Heart right ventricle (tissue), 16 donors: ENCODE measurements at regions not wholly inside any gene's neighbourhood (a gene's known extent, or its start where the extent isn't known, plus 50 kb on each side); places are given as distances from the start of the nearest gene placed in this dataset.

Experiments used
- ATAC-seq, 8 donors: fragments of 200-7000 bp; cut with Tn5 transposase; one replicate each; pipeline ENCODE4 v1.9.1; 2020; ENCODE audit warnings: mild to moderate bottlenecking in 8 of 8, moderate library complexity in 8 of 8, moderate number of reproducible peaks in 1 of 8
- DNase-seq, 2 donors: peaks; one replicate each; pipeline ENCODE4 v3.0.0-alpha.2; 2020
- H3K27ac ChIP-seq, 10 donors: fragments of 200-600 bp; sonication (generic) in 2 of 10; one replicate each; pipeline versions ENCODE4 v1.5.0 to v1.8.0; 2020 to 2022; ENCODE audit warnings: mild to moderate bottlenecking in 3 of 10
- H3K27me3 ChIP-seq, 7 donors: fragments of 200-600 bp; one replicate each; pipeline ENCODE4 v1.8.0; 2021 to 2022; ENCODE audit warnings: mild to moderate bottlenecking in 2 of 7
- H3K36me3 ChIP-seq, 9 donors: fragments of 200-600 bp; sonication (generic) in 1 of 9; one replicate each; pipeline versions ENCODE4 v1.5.0 to v1.8.0; 2020 to 2022; ENCODE audit warnings: mild to moderate bottlenecking in 2 of 9
- H3K4me1 ChIP-seq, 9 donors: fragments of 200-600 bp; sonication (generic) in 1 of 9; one replicate each; pipeline versions ENCODE4 v1.5.0 to v1.8.0; 2020 to 2022; ENCODE audit warnings: mild to moderate bottlenecking in 4 of 9
- H3K4me3 ChIP-seq, 10 donors: fragments of 200-600 bp; sonication (generic) in 2 of 10; one replicate each; pipeline versions ENCODE4 v1.5.0 to v1.8.0; 2020 to 2022; ENCODE audit warnings: mild to moderate bottlenecking in 7 of 10, moderate library complexity in 2 of 10
- H3K9me3 ChIP-seq, 11 donors: fragments of 200-600 bp in 10 of 11; sonication (generic) in 2 of 11; one replicate each; pipeline versions ENCODE4 v1.5.0 to v1.8.0; 2013 to 2022; ENCODE audit warnings: mild to moderate bottlenecking in 2 of 11, control low read depth in 1 of 11, moderate library complexity in 1 of 11
- CTCF ChIP-seq, 9 donors: fragments of 200-600 bp; sonication (generic) in 2 of 9; IDR thresholded peaks; one replicate each; pipeline versions ENCODE4 v1.5.0 to v1.8.0; 2021 to 2022; ENCODE audit warnings: antibody characterized with exemption in 9 of 9, mild to moderate bottlenecking in 5 of 9, moderate library complexity in 1 of 9
- WGBS, 2 donors: extraction: QIAGEN DNeasy Blood & Tissue Kit; methylation state at CpG; one replicate each; pipeline ENCODE4 v1.1.7; 2013; ENCODE audit warnings: inconsistent platforms in 1 of 2; 5-methylcytosine and 5-hydroxymethylcytosine counted together
- intact Hi-C, 10 donors: fragments of 100-400 bp; cut with DNase I; formaldehyde crosslinking; loops; one replicate each; pipeline versions ENCODE4 v1.11.1 to v1.14.2; 2022
- donor health status: Arrhythmogenic right ventricular cardiomyopathy.
- donor health status: ischemic (EF 13 %, LVEDD 7.1; RV severe dilation, severe dysfunction).
- donor health status: healthy with polysubstance abuse.
- donor health status: DM: no; HTN: yes; CAD: no.
- donor health status: DM: no; HTN: no; CAD: no.
- donor health status: ischemic (EF 25% LVEDD 6.9; RV normal size, moderate dysfunction).
- donor health status: ischemic (EF 25% LVEDD 5.7; RV mildly dilated, moderate dysfunction).
- donor health status: healthy.
- donor health status: DM: yes; HTN: yes; CAD: no.
- donor health status: Ischemic cardiomyopathy.
- donor health status: ischemic (EF 35%, LVEDD 5.7; RV mildly dilated, moderate dysfunction).
- donor health status: nonischemic (EF 11% LVEDD 7.7; RV severe dilation, severe dysfunction).
- donor health status: DM: yes; HTN: yes; CAD: no.
- donor health status: PGD.
- donor health status: ischemic (EF 29% LVEDD 5.4; RV normal size, mild dysfunction).
- donor health status: nonischemic (EF 23%, LVEDD 6.1; RV moderate dilation, normal function).

GRCh38 chr11:69884751-69885150 is 65.5 kb upstream of the FGF3 start:
- intact Hi-C loops, result loop anchor here in 6 of 10 donors (5.0 kb wide), 3 partner anchors 177 to 197 kb away; partner anchors contain the start of gene FGF19 (in 2 of the 6)
- H3K4me3 ChIP-seq, result no peak overlapping the region
- H3K36me3 ChIP-seq, result no peaks in the 10 kb centered on the region
- TF ChIP-seq CTCF (IDR thresholded peaks at IDR 0.05), result no peak
- no peak for DNase-seq
- H3K4me1 ChIP-seq, result no peaks in the 10 kb centered on the region
- H3K27ac ChIP-seq, result no peak overlapping the region
- H3K9me3 ChIP-seq, result no peaks in the 10 kb centered on the region
- WGBS, 2 donors, result 73 to 88% methylated on average over 7 of the region's 7 CpGs
- no peak for ATAC-seq
- H3K27me3 ChIP-seq, result peaks cover 0 to 50% (median 24%) of the 10 kb centered on the region in 7 donors

GRCh38 chr11:69887330-69887729 is 68.1 kb upstream of the FGF3 start:
- ATAC-seq (no peak), DNase-seq (no peak)
- Histone ChIP-seq H3K27me3 (peaks cover 0 to 58% (median 28%) of the 10 kb centered on the region in 7 donors), H3K27ac (no peak overlapping the region), H3K9me3 (no peaks in the 10 kb centered on the region), H3K4me3 (no peak overlapping the region), H3K4me1 (peaks cover 0 to 8% (median 0%) of the 10 kb centered on the region in 9 donors), H3K36me3 (no peaks in the 10 kb centered on the region)
- no peak for TF ChIP-seq CTCF (IDR thresholded peaks at IDR 0.05)
- intact Hi-C loops, result loop anchor here in 5 of 10 donors (5.0 kb wide), 2 partner anchors 185 to 200 kb away; partner anchors contain the start of gene FGF19 (in 2 of the 5)
- WGBS, 2 donors, result 97% methylated on average over 2 of the region's 2 CpGs

- 86% methylated on average over 10 of the region's 10 CpGs for WGBS, 2 donors
- peaks cover 0 to 10% (median 0%) of the 10 kb centered on the region in 9 donors for H3K4me1 ChIP-seq
- intact Hi-C loops, result loop anchor here in 9 of 10 donors (1.0 to 5.0 kb wide), 4 partner anchors 186 to 202 kb away; partner anchors contain the start of gene FGF19 (in 2 of the 9)
- no peaks in the 10 kb centered on the region for H3K36me3 ChIP-seq
- H3K4me3 ChIP-seq, result no peak overlapping the region
- no peak overlapping the region for H3K27ac ChIP-seq
- ATAC-seq (no peak), DNase-seq (no peak)
- H3K9me3 ChIP-seq, result no peaks in the 10 kb centered on the region
- TF ChIP-seq CTCF (IDR thresholded peaks at IDR 0.05), result no peak
- peaks cover 0 to 56% (median 34%) of the 10 kb centered on the region in 7 donors for H3K27me3 ChIP-seq
These were observed 68.7 kb upstream of the FGF3 start for GRCh38 chr11:69887841-69888427.

GRCh38 chr11:69888483-69889181 is 69.4 kb upstream of the FGF3 start:
- no peaks in the 10 kb centered on the region for H3K36me3 ChIP-seq
- no peaks in the 10 kb centered on the region for H3K9me3 ChIP-seq
- H3K4me1 ChIP-seq, result peaks cover 0 to 14% (median 0%) of the 10 kb centered on the region in 9 donors
- ATAC-seq (peak in 7 of 8 donors; percentile 17 to 58 (median 49)), DNase-seq (peak; percentile 58 to 66)
- WGBS, 2 donors, result 20 to 22% methylated on average over 13 of the region's 13 CpGs
- H3K27me3 ChIP-seq, result peaks cover 0 to 53% (median 39%) of the 10 kb centered on the region in 7 donors
- TF ChIP-seq CTCF (IDR thresholded peaks at IDR 0.05), result peak; percentile 67 to 91 (median 88)
- no peak overlapping the region for H3K4me3 ChIP-seq
- no peak overlapping the region for H3K27ac ChIP-seq
- intact Hi-C loops, result loop anchor here in 9 of 10 donors (1.0 to 5.0 kb wide), 4 partner anchors 186 to 202 kb away; partner anchors contain the start of gene FGF19 (in 2 of the 9)
